Ecto neural progenitor cell (in vitro differentiated cells): ENCODE measurements at regions not wholly inside any gene's neighbourhood (a gene's known extent, or its start where the extent isn't known, plus 50 kb on each side); places are given as distances from the start of the nearest gene placed in this dataset.

ENCODE experiments used
- DNase-seq: peaks from one replicate; pipeline ENCODE4 v3.0.0-alpha.2; 2018; ENCODE audit warnings: low spot score

GRCh38 chr12:90899456-90900182, 55.4 kb downstream of the CCER1 start:
- no peak for DNase-seq

- DNase-seq = no peak
These were observed 57.0 kb downstream of the CCER1 start for GRCh38 chr12:90897986-90898385.

GRCh38 chr12:90897316-90897715, 57.7 kb downstream of the CCER1 start:
- DNase-seq = no peak

GRCh38 chr12:90896821-90897220, 58.2 kb downstream of the CCER1 start:
- DNase-seq = no peak

- no peak for DNase-seq
These were observed 58.8 kb downstream of the CCER1 start for GRCh38 chr12:90896164-90896563.

GRCh38 chr12:90888316-90888715, 66.7 kb downstream of the CCER1 start:
- DNase-seq = no peak

GRCh38 chr12:90883456-90883855, 71.5 kb downstream of the CCER1 start:
- no peak for DNase-seq

GRCh38 chr12:90871726-90872096, 83.3 kb downstream of the CCER1 start:
- no peak for DNase-seq

- DNase-seq = no peak
These were observed 83.8 kb downstream of the CCER1 start for GRCh38 chr12:90870971-90871725.

- no peak for DNase-seq
These were observed 86.3 kb downstream of the CCER1 start for GRCh38 chr12:90868626-90869025.

- DNase-seq = no peak
These were observed 95.4 kb downstream of the CCER1 start for GRCh38 chr12:90859591-90859990.

- DNase-seq = no peak
These were observed 96.7 kb downstream of the CCER1 start for GRCh38 chr12:90858252-90858651.

GRCh38 chr12:90855534-90855933, 99.4 kb downstream of the CCER1 start:
- no peak for DNase-seq

GRCh38 chr12:90854136-90854689, 100.8 kb downstream of the CCER1 start:
- DNase-seq = no peak

GRCh38 chr12:90851800-90852718, 102.9 kb downstream of the CCER1 start:
- DNase-seq = no peak

- DNase-seq = no peak
These were observed 112.5 kb downstream of the CCER1 start for GRCh38 chr12:90842477-90842876.

GRCh38 chr12:90841336-90841735, 113.6 kb downstream of the CCER1 start:
- DNase-seq = no peak

GRCh38 chr12:90839346-90839745, 115.6 kb downstream of the CCER1 start:
- DNase-seq = no peak

GRCh38 chr12:90836689-90837088, 118.3 kb downstream of the CCER1 start:
- no peak for DNase-seq

- no peak for DNase-seq
These were observed 121.7 kb downstream of the CCER1 start for GRCh38 chr12:90833228-90833627.

GRCh38 chr12:90832427-90832826, 122.5 kb downstream of the CCER1 start:
- DNase-seq = no peak

GRCh38 chr12:90831712-90832111, 123.3 kb downstream of the CCER1 start:
- no peak for DNase-seq
